K562 (cell line): ENCODE measurements at regions not wholly inside any gene's neighbourhood (a gene's known extent, or its start where the extent isn't known, plus 50 kb on each side); places are given as distances from the start of the nearest gene placed in this dataset.

Experiments
- ATAC-seq: fragments of 200-7000 bp; cut with Tn5 transposase; 3 replicates; pipeline ENCODE4 v1.9.1; 2020; ENCODE audit warnings: moderate library complexity
- BruUV-seq: library from RNA; stranded (reverse); fragments of 400-500 nt; replicated peaks from 2 replicates; lab custom pipeline; 2021; lab: Mats Ljungman, UMichigan
- CTCF ChIA-PET: fragments of 300-600 bp; formaldehyde crosslinking; extraction: SDS; loops from one replicate; lab custom pipeline; 2021; ENCODE audit warnings: low intra/inter-chr PET ratio; lab: Yijun Ruan, JAX
- POLR2A ChIA-PET: fragments of 300-600, 350-650 bp; sonication (Branson Sonifier 250); formaldehyde crosslinking; extraction: SDS; loops from one replicate; lab custom pipeline; 2021; ENCODE audit warnings: antibody characterized with exemption, inconsistent platforms; lab: Yijun Ruan, JAX
- DNase-seq, 4 experiments: peaks; one replicate each; pipeline versions ENCODE4 v3.0.0 to v3.0.0-alpha.2; 2011 to 2018; ENCODE audit warnings: low spot score in 3 of 4, mixed read lengths in 3 of 4; ENCODE audit errors: extremely low read depth in 1 of 4
- FAIRE-seq: peaks from 2 replicates; lab custom pipeline; 2011; peaks lifted over from hg19 to GRCh38; lab: Jason Lieb, UNC
- H2AFZ ChIP-seq: 2 replicates; pipeline ENCODE4 v1.6.0; 2011; ENCODE audit warnings: low read depth, low read length, control low read depth, inconsistent platforms
- H3K27ac ChIP-seq: fragments of 200-600 bp; 3 replicates; pipeline ENCODE4 v1.8.0; 2011; ENCODE audit warnings: low read depth, mild to moderate bottlenecking, control low read depth, inconsistent platforms, low read length, moderate library complexity, mixed read lengths; ENCODE audit errors: extremely low read depth
- H3K27me3 ChIP-seq, 2 experiments: fragments of 300-600 bp in 1 of 2; 2 replicates in 1 of 2; 3 replicates in 1 of 2; pipeline versions ENCODE4 v1.6.0 to v1.8.0; 2011; ENCODE audit warnings: inconsistent platforms in 2 of 2, low read length in 2 of 2, mild to moderate bottlenecking in 1 of 2, mixed read lengths in 1 of 2, moderate library complexity in 1 of 2; ENCODE audit not compliant: control insufficient read depth in 2 of 2, insufficient read depth in 2 of 2
- H3K36me3 ChIP-seq: fragments of 300-600 bp; 3 replicates; pipeline ENCODE4 v1.8.0; 2011; ENCODE audit warnings: mild to moderate bottlenecking, low read length, inconsistent platforms; ENCODE audit not compliant: control insufficient read depth, insufficient read depth
- H3K4me1 ChIP-seq, 2 experiments: fragments of 200-600 bp in 1 of 2; replicated peaks in 1 of 2; 2 replicates in 1 of 2; 3 replicates in 1 of 2; pipeline versions ENCODE4 v1.5.1 to v1.8.0; 2011; ENCODE audit warnings: inconsistent platforms in 2 of 2, low read length in 2 of 2, mild to moderate bottlenecking in 1 of 2, mixed read lengths in 1 of 2, moderate library complexity in 1 of 2; ENCODE audit not compliant: control insufficient read depth in 2 of 2, insufficient read depth in 2 of 2
- H3K4me2 ChIP-seq: 2 replicates; pipeline ENCODE4 v1.6.1; 2011; ENCODE audit warnings: low read length, control low read depth, inconsistent platforms, mixed read lengths; ENCODE audit not compliant: insufficient read depth
- H3K4me3 ChIP-seq: fragments of 200-600 bp; sonication (generic), shearing (Covaris generic); 2 replicates; pipeline ENCODE4 v1.5.1; 2016; ENCODE audit warnings: control low read depth, inconsistent platforms
- H3K79me2 ChIP-seq: fragments of 200-600 bp; 3 replicates; pipeline ENCODE4 v1.8.0; 2011; ENCODE audit warnings: low read length, inconsistent platforms; ENCODE audit not compliant: control insufficient read depth, insufficient read depth
- H3K9ac ChIP-seq, 2 experiments: 2 replicates each; pipeline versions ENCODE4 v1.6.0 to v1.6.1; 2011; ENCODE audit warnings: low read depth in 2 of 2, low read length in 2 of 2, control low read depth in 1 of 2, inconsistent platforms in 1 of 2, mild to moderate bottlenecking in 1 of 2, mixed read lengths in 1 of 2; ENCODE audit not compliant: insufficient read depth in 1 of 2
- H3K9me1 ChIP-seq: one replicate; pipeline ENCODE4 v1.6.0; 2011; ENCODE audit warnings: inconsistent platforms, mild to moderate bottlenecking, low read length, moderate library complexity; ENCODE audit not compliant: control insufficient read depth, insufficient read depth
- H3K9me3 ChIP-seq: replicated peaks from 2 replicates; pipeline ENCODE4 v1.5.1; 2011; ENCODE audit warnings: low read depth, low read length, inconsistent platforms; ENCODE audit not compliant: control insufficient read depth, insufficient read depth
- H4K20me1 ChIP-seq: replicated peaks from 2 replicates; pipeline ENCODE4 v1.6.1; 2011; ENCODE audit warnings: low read length, inconsistent platforms, mixed read lengths; ENCODE audit not compliant: control insufficient read depth, insufficient read depth
- ARID1B ChIP-seq: fragments of 450-650 bp; IDR thresholded peaks from 2 replicates; pipeline ENCODE4 v1.6.1; 2016; ENCODE audit warnings: antibody characterized with exemption, mild to moderate bottlenecking, inconsistent platforms
- DIDO1 ChIP-seq: fragments of 450-650 bp; IDR thresholded peaks from 2 replicates; pipeline ENCODE4 v1.6.1; 2016; ENCODE audit warnings: low read depth, missing biosample characterization, missing genetic modification characterization
- MAFG ChIP-seq: fragments of 450-650 bp; conservative IDR thresholded peaks from 2 replicates; pipeline ENCODE4 v1.6.1; 2016; ENCODE audit warnings: missing genetic modification characterization, missing compliant biosample characterization
- OTX1 ChIP-seq: fragments of 450-650 bp; formaldehyde crosslinking; IDR thresholded peaks from 2 replicates; pipeline ENCODE4 v1.4.0; 2022; ENCODE audit warnings: mild to moderate bottlenecking
- TEAD2 ChIP-seq: fragments of 450-650 bp; IDR thresholded peaks from 2 replicates; pipeline ENCODE4 v1.6.1; 2016; ENCODE audit warnings: missing genetic modification characterization, control low read depth, missing compliant biosample characterization
- YY1 ChIP-seq, 3 experiments: IDR thresholded peaks; 2 replicates each; pipeline ENCODE4 v1.6.1; 2011; ENCODE audit warnings: low read length in 2 of 3, mild to moderate bottlenecking in 2 of 3, moderate library complexity in 2 of 3, borderline replicate concordance in 1 of 3, control low read depth in 1 of 3, low read depth in 1 of 3; ENCODE audit not compliant: insufficient read depth in 3 of 3, insufficient replicate concordance in 2 of 3, control insufficient read depth in 1 of 3, insufficient read length in 1 of 3; ENCODE audit errors: extremely low read depth in 1 of 3
- ZFX ChIP-seq: sonication (generic); formaldehyde crosslinking; IDR thresholded peaks from 2 replicates; pipeline ENCODE4 v1.8.0; 2022; ENCODE audit warnings: mild to moderate bottlenecking, missing genetic modification reagents, moderate library complexity
- WGBS: fragments of 100-300 bp; shearing (Covaris generic); methylation state at CpG from one replicate; pipeline ENCODE4 v1.1.6; 2016; ENCODE audit warnings: low coverage, mixed read lengths; ENCODE audit not compliant: insufficient coverage; ENCODE audit errors: missing lambda C conversion rate; 5-methylcytosine and 5-hydroxymethylcytosine counted together
- in situ Hi-C: fragments of 300-500 bp; cut with MboI; formaldehyde crosslinking; loops from 4 replicates; pipeline ENCODE4 v1.15.0; 2018; ENCODE audit warnings: inconsistent platforms, mixed read lengths
- intact Hi-C: fragments of 100-400 bp; cut with micrococcal nuclease; formaldehyde crosslinking; loops from 2 replicates; pipeline ENCODE4 v1.14.2; 2022
- TF ChIP-seq, protein P1 (sequence below): fragments of 200-800 bp; sonication (Bioruptor generic); IDR thresholded peaks from 2 replicates; pipeline ENCODE4 v1.6.1; 2017; ENCODE audit warnings: missing genetic modification characterization, missing compliant biosample characterization
- TF ChIP-seq, protein P2 (sequence below): sonication (generic); formaldehyde crosslinking; IDR thresholded peaks from 2 replicates; pipeline ENCODE4 v1.4.0; 2020; ENCODE audit warnings: mild to moderate bottlenecking, missing genetic modification reagents
- TF ChIP-seq, protein P3 (sequence below), 2 experiments: IDR thresholded peaks in 1 of 2; conservative IDR thresholded peaks in 1 of 2; 2 replicates each; pipeline ENCODE4 v1.6.1; 2016; ENCODE audit warnings: low read depth in 2 of 2, mild to moderate bottlenecking in 1 of 2, missing compliant biosample characterization in 1 of 2, missing genetic modification characterization in 1 of 2, moderate library complexity in 1 of 2
- TF ChIP-seq, protein P4 (sequence below): fragments of 250-450 bp; sonication (Bioruptor Pico); IDR thresholded peaks from 2 replicates; pipeline ENCODE4 v1.5.0; 2021
- TF ChIP-seq, protein P5 (sequence below): conservative IDR thresholded peaks from 2 replicates; pipeline ENCODE4 v1.6.1; 2011; ENCODE audit warnings: low read depth, mild to moderate bottlenecking, low read length; ENCODE audit not compliant: control insufficient read depth

DNA sequence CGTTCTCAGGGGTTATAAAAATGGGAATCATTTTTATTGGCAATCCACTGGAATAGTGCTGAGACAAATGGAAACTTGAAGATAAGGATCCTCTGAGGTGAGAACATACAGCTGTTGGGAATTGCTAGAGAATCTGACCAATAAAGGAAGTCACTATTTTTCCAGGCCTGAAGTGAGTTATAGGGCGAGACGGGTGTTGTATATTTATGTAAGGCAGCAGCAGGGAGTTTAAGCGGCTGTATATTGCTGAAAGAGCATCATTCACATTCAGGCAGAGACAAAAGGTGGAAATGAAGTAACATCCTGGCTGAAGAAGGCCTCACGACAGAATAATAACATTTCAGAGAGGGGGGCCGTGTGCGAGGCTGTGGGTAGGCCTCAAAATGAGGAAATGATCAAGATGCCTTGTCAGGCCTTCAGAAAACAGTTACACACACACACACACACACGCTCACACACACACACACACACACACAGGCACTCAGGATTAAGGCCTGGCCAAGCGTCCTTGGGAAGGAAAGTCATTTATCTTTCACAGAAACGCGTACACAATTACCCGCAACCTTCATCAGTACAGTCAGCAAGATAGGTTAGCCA is 964.9 kb upstream of the NR2F2 start:
- in situ Hi-C loops = no loop called here
- Histone ChIP-seq H3K4me3 (no peak overlapping the region), H3K9ac (no peak overlapping the region), H3K27me3 (no peaks in the 10 kb centered on the region), H3K79me2 (no peaks in the 10 kb centered on the region), H3K9me1 (no peaks in the 10 kb centered on the region), H3K4me1 (no peaks in the 10 kb centered on the region), H3K9me3 (no peaks in the 10 kb centered on the region), H3K27ac (no peak overlapping the region), H2AFZ (peak overlapping the region; percentile 57), H3K4me2 (no peak overlapping the region), H3K36me3 (no peaks in the 10 kb centered on the region), H4K20me1 (no peaks in the 10 kb centered on the region)
- 7% methylated on average over 12 of the region's 12 CpGs for WGBS
- DNase-seq (peak in 1 of 4 experiments; percentile 6), ATAC-seq (no peak), FAIRE-seq (no peak)
- TF ChIP-seq OTX1 (0 out of 2 replicates have a peak, but pooled peaks have one; percentile 51), MAFG (0 out of 2 replicates have a peak, but pooled peaks have one; percentile 47), DIDO1 (tag) (0 out of 2 replicates have a peak, but pooled peaks have one; percentile 27), YY1 (IDR thresholded peaks at IDR 0.05; ENCODE audit: borderline replicate concordance in 1 of 3, control insufficient read depth in 1 of 3, extremely low read depth in 1 of 3, insufficient read depth in 3 of 3, insufficient read length in 1 of 3, insufficient replicate concordance in 2 of 3, low read depth in 1 of 3, low read length in 2 of 3) (no peak), ZFX (CRISPR knock-in tag) (peak; percentile 89), TEAD2 (tag) (no peak), ARID1B (peak; percentile 12; the same call in 1 of the 2 replicates)
- TF ChIP-seq, protein P1, sequence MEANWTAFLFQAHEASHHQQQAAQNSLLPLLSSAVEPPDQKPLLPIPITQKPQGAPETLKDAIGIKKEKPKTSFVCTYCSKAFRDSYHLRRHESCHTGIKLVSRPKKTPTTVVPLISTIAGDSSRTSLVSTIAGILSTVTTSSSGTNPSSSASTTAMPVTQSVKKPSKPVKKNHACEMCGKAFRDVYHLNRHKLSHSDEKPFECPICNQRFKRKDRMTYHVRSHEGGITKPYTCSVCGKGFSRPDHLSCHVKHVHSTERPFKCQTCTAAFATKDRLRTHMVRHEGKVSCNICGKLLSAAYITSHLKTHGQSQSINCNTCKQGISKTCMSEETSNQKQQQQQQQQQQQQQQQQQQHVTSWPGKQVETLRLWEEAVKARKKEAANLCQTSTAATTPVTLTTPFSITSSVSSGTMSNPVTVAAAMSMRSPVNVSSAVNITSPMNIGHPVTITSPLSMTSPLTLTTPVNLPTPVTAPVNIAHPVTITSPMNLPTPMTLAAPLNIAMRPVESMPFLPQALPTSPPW = peak; percentile 12; the same call in 1 of the 2 replicates
- TF ChIP-seq, protein P2, sequence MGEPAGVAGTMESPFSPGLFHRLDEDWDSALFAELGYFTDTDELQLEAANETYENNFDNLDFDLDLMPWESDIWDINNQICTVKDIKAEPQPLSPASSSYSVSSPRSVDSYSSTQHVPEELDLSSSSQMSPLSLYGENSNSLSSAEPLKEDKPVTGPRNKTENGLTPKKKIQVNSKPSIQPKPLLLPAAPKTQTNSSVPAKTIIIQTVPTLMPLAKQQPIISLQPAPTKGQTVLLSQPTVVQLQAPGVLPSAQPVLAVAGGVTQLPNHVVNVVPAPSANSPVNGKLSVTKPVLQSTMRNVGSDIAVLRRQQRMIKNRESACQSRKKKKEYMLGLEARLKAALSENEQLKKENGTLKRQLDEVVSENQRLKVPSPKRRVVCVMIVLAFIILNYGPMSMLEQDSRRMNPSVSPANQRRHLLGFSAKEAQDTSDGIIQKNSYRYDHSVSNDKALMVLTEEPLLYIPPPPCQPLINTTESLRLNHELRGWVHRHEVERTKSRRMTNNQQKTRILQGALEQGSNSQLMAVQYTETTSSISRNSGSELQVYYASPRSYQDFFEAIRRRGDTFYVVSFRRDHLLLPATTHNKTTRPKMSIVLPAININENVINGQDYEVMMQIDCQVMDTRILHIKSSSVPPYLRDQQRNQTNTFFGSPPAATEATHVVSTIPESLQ (CRISPR knock-in tag) = no peak
- TF ChIP-seq, protein P3, sequence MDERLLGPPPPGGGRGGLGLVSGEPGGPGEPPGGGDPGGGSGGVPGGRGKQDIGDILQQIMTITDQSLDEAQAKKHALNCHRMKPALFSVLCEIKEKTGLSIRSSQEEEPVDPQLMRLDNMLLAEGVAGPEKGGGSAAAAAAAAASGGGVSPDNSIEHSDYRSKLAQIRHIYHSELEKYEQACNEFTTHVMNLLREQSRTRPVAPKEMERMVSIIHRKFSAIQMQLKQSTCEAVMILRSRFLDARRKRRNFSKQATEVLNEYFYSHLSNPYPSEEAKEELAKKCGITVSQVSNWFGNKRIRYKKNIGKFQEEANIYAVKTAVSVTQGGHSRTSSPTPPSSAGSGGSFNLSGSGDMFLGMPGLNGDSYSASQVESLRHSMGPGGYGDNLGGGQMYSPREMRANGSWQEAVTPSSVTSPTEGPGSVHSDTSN (CRISPR knock-in tag; IDR thresholded peaks at IDR 0.05; ENCODE audit: low read depth) = no peak
- TF ChIP-seq, protein P3 (tag; conservative IDR thresholded peaks at IDR 0.05; ENCODE audit: low read depth) = 0 out of 2 replicates have a peak, but pooled peaks have one; percentile 15
- TF ChIP-seq, protein P4, sequence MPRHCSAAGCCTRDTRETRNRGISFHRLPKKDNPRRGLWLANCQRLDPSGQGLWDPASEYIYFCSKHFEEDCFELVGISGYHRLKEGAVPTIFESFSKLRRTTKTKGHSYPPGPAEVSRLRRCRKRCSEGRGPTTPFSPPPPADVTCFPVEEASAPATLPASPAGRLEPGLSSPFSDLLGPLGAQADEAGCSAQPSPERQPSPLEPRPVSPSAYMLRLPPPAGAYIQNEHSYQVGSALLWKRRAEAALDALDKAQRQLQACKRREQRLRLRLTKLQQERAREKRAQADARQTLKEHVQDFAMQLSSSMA (CRISPR knock-in tag) = no peak
- TF ChIP-seq, protein P5, sequence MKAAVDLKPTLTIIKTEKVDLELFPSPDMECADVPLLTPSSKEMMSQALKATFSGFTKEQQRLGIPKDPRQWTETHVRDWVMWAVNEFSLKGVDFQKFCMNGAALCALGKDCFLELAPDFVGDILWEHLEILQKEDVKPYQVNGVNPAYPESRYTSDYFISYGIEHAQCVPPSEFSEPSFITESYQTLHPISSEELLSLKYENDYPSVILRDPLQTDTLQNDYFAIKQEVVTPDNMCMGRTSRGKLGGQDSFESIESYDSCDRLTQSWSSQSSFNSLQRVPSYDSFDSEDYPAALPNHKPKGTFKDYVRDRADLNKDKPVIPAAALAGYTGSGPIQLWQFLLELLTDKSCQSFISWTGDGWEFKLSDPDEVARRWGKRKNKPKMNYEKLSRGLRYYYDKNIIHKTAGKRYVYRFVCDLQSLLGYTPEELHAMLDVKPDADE = no peak
- intact Hi-C loops = no loop called here
- CTCF ChIA-PET = no interaction called here
- no TSS peak for BruUV-seq
- POLR2A ChIA-PET = no interaction called here
